ENCODE measurements at regions not wholly inside any gene's neighbourhood (a gene's known extent, or its start where the extent isn't known, plus 50 kb on each side); places are given as distances from the start of the nearest gene placed in this dataset.
"Not testable (repeated sequence)": the region's sequence is repeated elsewhere in the genome, so short reads cannot be mapped to it uniquely, and the experiment has no call there.

DNA sequence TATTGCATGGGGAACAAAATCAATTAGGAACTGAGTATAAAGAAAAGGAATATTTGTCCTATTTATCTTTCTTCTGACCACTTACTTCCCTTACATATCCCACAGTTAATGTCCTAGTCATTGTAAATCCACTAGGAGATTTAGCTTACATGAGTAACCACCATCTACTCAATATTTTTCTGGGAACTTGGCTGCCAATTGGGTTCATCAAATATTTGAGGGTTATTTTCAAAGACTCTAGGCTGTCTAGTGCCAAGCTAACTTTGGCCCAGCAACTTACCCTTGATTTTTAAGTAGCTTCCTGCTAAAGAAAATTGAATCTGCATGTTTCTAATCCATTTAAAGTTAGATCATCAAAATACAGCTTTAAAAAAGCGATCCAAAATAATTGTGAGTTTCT lies 362.5 kb upstream of the EPHA3 start:
- no peak overlapping the region for H3K27ac ChIP-seq (ENCODE audit: low read depth, low read length, poor library complexity, severe bottlenecking)
- H3F3A ChIP-seq (ENCODE audit: insufficient read depth, low read length), result no peaks in the 10 kb centered on the region
- H2AFZ ChIP-seq (ENCODE audit: low read length), result no peak overlapping the region
- no peaks in the 10 kb centered on the region for H4K20me1 ChIP-seq (ENCODE audit: insufficient read depth, low read length)
- no peaks in the 10 kb centered on the region for H3K36me3 ChIP-seq (ENCODE audit: insufficient read depth, low read length)
- TF ChIP-seq EZH2 (IDR thresholded peaks at IDR 0.05; ENCODE audit: borderline replicate concordance, low read length), result no peak
- TF ChIP-seq, protein P1, sequence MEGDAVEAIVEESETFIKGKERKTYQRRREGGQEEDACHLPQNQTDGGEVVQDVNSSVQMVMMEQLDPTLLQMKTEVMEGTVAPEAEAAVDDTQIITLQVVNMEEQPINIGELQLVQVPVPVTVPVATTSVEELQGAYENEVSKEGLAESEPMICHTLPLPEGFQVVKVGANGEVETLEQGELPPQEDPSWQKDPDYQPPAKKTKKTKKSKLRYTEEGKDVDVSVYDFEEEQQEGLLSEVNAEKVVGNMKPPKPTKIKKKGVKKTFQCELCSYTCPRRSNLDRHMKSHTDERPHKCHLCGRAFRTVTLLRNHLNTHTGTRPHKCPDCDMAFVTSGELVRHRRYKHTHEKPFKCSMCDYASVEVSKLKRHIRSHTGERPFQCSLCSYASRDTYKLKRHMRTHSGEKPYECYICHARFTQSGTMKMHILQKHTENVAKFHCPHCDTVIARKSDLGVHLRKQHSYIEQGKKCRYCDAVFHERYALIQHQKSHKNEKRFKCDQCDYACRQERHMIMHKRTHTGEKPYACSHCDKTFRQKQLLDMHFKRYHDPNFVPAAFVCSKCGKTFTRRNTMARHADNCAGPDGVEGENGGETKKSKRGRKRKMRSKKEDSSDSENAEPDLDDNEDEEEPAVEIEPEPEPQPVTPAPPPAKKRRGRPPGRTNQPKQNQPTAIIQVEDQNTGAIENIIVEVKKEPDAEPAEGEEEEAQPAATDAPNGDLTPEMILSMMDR (IDR thresholded peaks at IDR 0.05; ENCODE audit: low read length), result no peak
- H3K9me3 ChIP-seq (ENCODE audit: low read length), result no peaks in the 10 kb centered on the region
- H3K9ac ChIP-seq (ENCODE audit: low read length), result no peak overlapping the region
- no peaks in the 10 kb centered on the region for H3K79me2 ChIP-seq (ENCODE audit: insufficient read depth, low read length)
- no peak overlapping the region for H3K4me3 ChIP-seq (ENCODE audit: low read depth, low read length, poor library complexity, severe bottlenecking)
- H3K27me3 ChIP-seq (ENCODE audit: insufficient read depth, low read length), result no peaks in the 10 kb centered on the region
- no peak overlapping the region for H3K4me2 ChIP-seq (ENCODE audit: low read length)
- H3K9me2 ChIP-seq (ENCODE audit: low read depth, low read length), result no peaks in the 10 kb centered on the region
- H3K4me1 ChIP-seq (ENCODE audit: insufficient read depth, low read length, severe bottlenecking), result no peaks in the 10 kb centered on the region

DNA sequence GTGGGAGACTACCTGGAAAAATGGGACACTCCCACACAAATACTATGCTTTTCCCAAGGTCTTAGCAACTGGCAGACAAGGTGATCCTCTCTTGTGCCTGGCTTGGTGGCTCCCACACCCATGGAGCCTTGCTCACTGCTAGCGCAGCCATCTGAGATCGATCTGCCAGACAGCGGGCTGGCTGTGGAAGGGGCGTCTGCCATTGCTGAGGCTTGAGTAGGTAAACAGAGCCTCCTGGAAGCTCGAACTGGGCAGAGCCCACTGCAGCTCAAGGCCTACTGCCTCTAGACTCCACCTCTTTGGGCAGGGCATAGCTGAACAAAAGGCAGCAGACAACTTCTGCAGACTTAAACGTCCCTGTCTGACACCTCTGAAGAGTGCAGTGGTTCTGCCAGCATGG lies 360.3 kb upstream of the EPHA3 start:
- not testable (repeated sequence) for H3K4me2 ChIP-seq (ENCODE audit: low read length); H3K27me3 ChIP-seq (ENCODE audit: insufficient read depth, low read length); H3K36me3 ChIP-seq (ENCODE audit: insufficient read depth, low read length); H3K9me3 ChIP-seq (ENCODE audit: low read length); H3K9ac ChIP-seq (ENCODE audit: low read length); H3K9me2 ChIP-seq (ENCODE audit: low read depth, low read length); H3K79me2 ChIP-seq (ENCODE audit: insufficient read depth, low read length); H3K4me1 ChIP-seq (ENCODE audit: insufficient read depth, low read length, severe bottlenecking); H4K20me1 ChIP-seq (ENCODE audit: insufficient read depth, low read length); H2AFZ ChIP-seq (ENCODE audit: low read length); H3K27ac ChIP-seq (ENCODE audit: low read depth, low read length, poor library complexity, severe bottlenecking); H3K4me3 ChIP-seq (ENCODE audit: low read depth, low read length, poor library complexity, severe bottlenecking); H3F3A ChIP-seq (ENCODE audit: insufficient read depth, low read length)

DNA sequence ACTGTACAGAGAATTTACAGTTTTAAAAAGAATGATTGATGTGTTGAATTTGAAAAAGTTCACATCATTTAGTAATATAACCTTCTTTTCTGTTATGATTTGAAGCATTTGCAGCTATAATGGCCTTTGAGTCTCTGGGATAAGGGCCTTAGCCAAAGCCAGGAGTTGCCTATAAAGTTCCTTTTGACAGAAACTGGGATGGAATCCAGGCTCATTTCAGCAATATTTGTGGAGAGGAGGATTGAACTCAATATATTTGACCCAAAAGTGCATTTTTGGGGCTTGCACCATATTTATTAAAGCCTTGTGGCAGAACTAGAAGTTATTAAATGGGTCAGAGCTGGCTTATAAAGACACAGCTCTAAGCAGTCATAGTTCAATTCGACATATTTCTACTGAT lies 348.7 kb upstream of the EPHA3 start:
- H2AFZ ChIP-seq (ENCODE audit: low read length), result no peak overlapping the region
- TF ChIP-seq EZH2 (IDR thresholded peaks at IDR 0.05; ENCODE audit: borderline replicate concordance, low read length), result no peak
- TF ChIP-seq, protein P1 (IDR thresholded peaks at IDR 0.05; ENCODE audit: low read length), result no peak
- no peaks in the 10 kb centered on the region for H3K9me3 ChIP-seq (ENCODE audit: low read length)
- H3K4me3 ChIP-seq (ENCODE audit: low read depth, low read length, poor library complexity, severe bottlenecking), result no peak overlapping the region
- no peaks in the 10 kb centered on the region for H3K9me2 ChIP-seq (ENCODE audit: low read depth, low read length)
- no peaks in the 10 kb centered on the region for H4K20me1 ChIP-seq (ENCODE audit: insufficient read depth, low read length)
- H3K27me3 ChIP-seq (ENCODE audit: insufficient read depth, low read length), result no peaks in the 10 kb centered on the region
- H3K79me2 ChIP-seq (ENCODE audit: insufficient read depth, low read length), result no peaks in the 10 kb centered on the region
- no peaks in the 10 kb centered on the region for H3K4me1 ChIP-seq (ENCODE audit: insufficient read depth, low read length, severe bottlenecking)
- H3K4me2 ChIP-seq (ENCODE audit: low read length), result no peak overlapping the region
- no peak overlapping the region for H3K9ac ChIP-seq (ENCODE audit: low read length)
- no peaks in the 10 kb centered on the region for H3K36me3 ChIP-seq (ENCODE audit: insufficient read depth, low read length)
- no peak overlapping the region for H3K27ac ChIP-seq (ENCODE audit: low read depth, low read length, poor library complexity, severe bottlenecking)
- H3F3A ChIP-seq (ENCODE audit: insufficient read depth, low read length), result no peaks in the 10 kb centered on the region

DNA sequence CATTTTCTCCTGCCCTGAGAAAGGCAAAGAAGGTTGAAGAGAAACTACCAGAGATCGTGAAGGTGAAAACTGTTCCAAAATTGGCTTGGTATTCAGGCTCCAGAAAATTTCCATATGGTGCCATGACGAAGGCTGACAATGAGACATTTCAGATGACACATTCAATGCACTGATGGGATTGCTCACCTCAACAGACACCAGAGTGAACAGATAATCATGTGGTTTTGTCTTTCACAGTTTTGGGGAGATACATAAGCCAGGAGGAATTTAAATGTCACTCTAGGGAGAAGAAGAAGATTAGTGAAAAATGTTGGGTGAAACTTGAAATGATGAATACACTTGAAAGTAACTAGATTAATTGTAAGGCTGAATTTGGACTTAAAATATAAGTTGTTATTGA lies 339.7 kb upstream of the EPHA3 start:
- TF ChIP-seq EZH2 (IDR thresholded peaks at IDR 0.05; ENCODE audit: borderline replicate concordance, low read length), result no peak
- TF ChIP-seq, protein P1 (IDR thresholded peaks at IDR 0.05; ENCODE audit: low read length), result no peak
- H3K36me3 ChIP-seq (ENCODE audit: insufficient read depth, low read length), result no peaks in the 10 kb centered on the region
- H3K4me2 ChIP-seq (ENCODE audit: low read length), result no peak overlapping the region
- H4K20me1 ChIP-seq (ENCODE audit: insufficient read depth, low read length), result no peaks in the 10 kb centered on the region
- no peaks in the 10 kb centered on the region for H3K4me1 ChIP-seq (ENCODE audit: insufficient read depth, low read length, severe bottlenecking)
- no peaks in the 10 kb centered on the region for H3K27me3 ChIP-seq (ENCODE audit: insufficient read depth, low read length)
- H3K4me3 ChIP-seq (ENCODE audit: low read depth, low read length, poor library complexity, severe bottlenecking), result no peak overlapping the region
- H3F3A ChIP-seq (ENCODE audit: insufficient read depth, low read length), result no peaks in the 10 kb centered on the region
- H3K9ac ChIP-seq (ENCODE audit: low read length), result no peak overlapping the region
- H3K27ac ChIP-seq (ENCODE audit: low read depth, low read length, poor library complexity, severe bottlenecking), result no peak overlapping the region
- H3K79me2 ChIP-seq (ENCODE audit: insufficient read depth, low read length), result no peaks in the 10 kb centered on the region
- no peak overlapping the region for H2AFZ ChIP-seq (ENCODE audit: low read length)
- H3K9me3 ChIP-seq (ENCODE audit: low read length), result no peaks in the 10 kb centered on the region
- H3K9me2 ChIP-seq (ENCODE audit: low read depth, low read length), result no peaks in the 10 kb centered on the region

All from OCI-LY1 (cell line).